ENCODE measurements at regions not wholly inside any gene's neighbourhood (a gene's known extent, or its start where the extent isn't known, plus 50 kb on each side); places are given as distances from the start of the nearest gene placed in this dataset.

- no peak overlapping the region for H3K4me3 ChIP-seq (replicated peaks; ENCODE audit: low read depth, low read length)
- TF ChIP-seq CTCF (IDR thresholded peaks at IDR 0.05; ENCODE audit: low read length, missing control alignments) = no peak
- DNase-seq (ENCODE audit: low read depth) = no peak
These were observed 415.0 kb upstream of the NPVF start for GRCh38 chr7:25643286-25643685.

GRCh38 chr7:25643770-25644394, 415.6 kb upstream of the NPVF start:
- no peak for TF ChIP-seq CTCF (IDR thresholded peaks at IDR 0.05; ENCODE audit: low read length, missing control alignments)
- H3K4me3 ChIP-seq (replicated peaks; ENCODE audit: low read depth, low read length) = no peak overlapping the region
- no peak for DNase-seq (ENCODE audit: low read depth)

- H3K4me3 ChIP-seq (replicated peaks; ENCODE audit: low read depth, low read length) = no peak overlapping the region
- DNase-seq (ENCODE audit: low read depth) = peak; percentile 7
- no peak for TF ChIP-seq CTCF (IDR thresholded peaks at IDR 0.05; ENCODE audit: low read length, missing control alignments)
These were observed 418.6 kb upstream of the NPVF start for GRCh38 chr7:25646726-25647413.

GRCh38 chr7:25647872-25648271, 419.6 kb upstream of the NPVF start:
- no peak for DNase-seq (ENCODE audit: low read depth)

GRCh38 chr7:25652366-25652765, 424.1 kb upstream of the NPVF start:
- H3K4me3 ChIP-seq (replicated peaks; ENCODE audit: low read depth, low read length) = no peak overlapping the region
- DNase-seq (ENCODE audit: low read depth) = no peak
- no peak for TF ChIP-seq CTCF (IDR thresholded peaks at IDR 0.05; ENCODE audit: low read length, missing control alignments)

More at GRCh38 chr7:25647872-25648271, 419.6 kb upstream of the NPVF start:
- no peak overlapping the region for H3K4me3 ChIP-seq (replicated peaks; ENCODE audit: low read depth, low read length)
- no peak for TF ChIP-seq CTCF (IDR thresholded peaks at IDR 0.05; ENCODE audit: low read length, missing control alignments)

- no peak for DNase-seq (ENCODE audit: low read depth)
- H3K4me3 ChIP-seq (replicated peaks; ENCODE audit: low read depth, low read length) = no peak overlapping the region
- no peak for TF ChIP-seq CTCF (IDR thresholded peaks at IDR 0.05; ENCODE audit: low read length, missing control alignments)
These were observed 425.1 kb upstream of the NPVF start for GRCh38 chr7:25653384-25653783.

- no peak for DNase-seq (ENCODE audit: low read depth)
- TF ChIP-seq CTCF (IDR thresholded peaks at IDR 0.05; ENCODE audit: low read length, missing control alignments) = no peak
- no peak overlapping the region for H3K4me3 ChIP-seq (replicated peaks; ENCODE audit: low read depth, low read length)
These were observed 427.8 kb upstream of the NPVF start for GRCh38 chr7:25656071-25656470.
